ENCODE measurements at regions not wholly inside any gene's neighbourhood (a gene's known extent, or its start where the extent isn't known, plus 50 kb on each side); places are given as distances from the start of the nearest gene placed in this dataset.

DNA sequence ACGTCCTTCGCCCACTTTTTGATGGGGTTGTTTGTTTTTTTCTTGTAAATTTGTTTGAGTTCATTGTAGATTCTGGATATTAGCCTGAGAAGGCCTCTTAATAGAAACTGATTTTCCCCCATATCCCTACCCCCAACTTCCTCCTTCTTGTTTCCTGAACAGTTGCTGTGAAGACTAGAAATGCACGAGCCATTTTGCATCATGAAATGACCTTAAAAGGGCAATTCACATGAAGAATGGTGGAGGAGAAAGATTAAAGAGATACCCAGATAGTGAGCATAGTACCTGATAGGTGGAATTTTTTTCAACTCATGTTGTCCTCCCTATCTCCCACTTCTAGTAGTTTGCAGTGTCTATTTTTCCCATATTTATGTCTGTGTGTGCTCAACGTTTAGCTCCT, 55.2 kb upstream of the KCNH8 start:
- in situ Hi-C loops (cut with MboI; ENCODE audit: low sequenced_read_pairs, unreplicated experiment), result no loop called here
- no peak for DNase-seq (ENCODE audit: low spot score)
- no peak for TF ChIP-seq CTCF (IDR thresholded peaks at IDR 0.05; ENCODE audit: borderline replicate concordance, control extremely low read depth, extremely low read depth, insufficient read depth, missing control alignments)

GRCh38 chr3:19077388-19077787, 70.9 kb upstream of the KCNH8 start:
- no peak for DNase-seq (ENCODE audit: low spot score)
- no peak for TF ChIP-seq CTCF (IDR thresholded peaks at IDR 0.05; ENCODE audit: borderline replicate concordance, control extremely low read depth, extremely low read depth, insufficient read depth, missing control alignments)
- in situ Hi-C loops (cut with MboI; ENCODE audit: low sequenced_read_pairs, unreplicated experiment), result no loop called here

DNA sequence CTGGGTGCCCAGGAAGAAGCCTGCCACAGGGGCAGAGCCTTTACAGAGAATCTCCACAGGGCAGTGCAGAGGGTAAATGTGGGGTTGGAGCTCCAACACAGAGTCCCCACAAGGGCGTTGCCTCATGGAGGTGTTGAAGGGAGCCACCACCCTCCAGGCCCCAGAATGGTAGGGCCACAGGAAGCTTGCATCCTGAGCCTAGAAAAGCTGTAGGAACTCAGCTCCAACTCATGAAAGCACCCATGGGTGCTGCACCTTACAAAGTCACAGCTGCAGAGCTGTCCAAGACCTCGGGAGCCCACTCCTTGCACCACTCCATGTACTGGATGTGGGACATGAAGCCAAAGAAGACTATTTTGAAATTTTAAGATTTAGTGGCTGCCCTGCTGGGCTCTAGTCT, 73.3 kb upstream of the KCNH8 start:
- no peak for DNase-seq (ENCODE audit: low spot score)
- no peak for TF ChIP-seq CTCF (IDR thresholded peaks at IDR 0.05; ENCODE audit: borderline replicate concordance, control extremely low read depth, extremely low read depth, insufficient read depth, missing control alignments)
- in situ Hi-C loops (cut with MboI; ENCODE audit: low sequenced_read_pairs, unreplicated experiment), result no loop called here

DNA sequence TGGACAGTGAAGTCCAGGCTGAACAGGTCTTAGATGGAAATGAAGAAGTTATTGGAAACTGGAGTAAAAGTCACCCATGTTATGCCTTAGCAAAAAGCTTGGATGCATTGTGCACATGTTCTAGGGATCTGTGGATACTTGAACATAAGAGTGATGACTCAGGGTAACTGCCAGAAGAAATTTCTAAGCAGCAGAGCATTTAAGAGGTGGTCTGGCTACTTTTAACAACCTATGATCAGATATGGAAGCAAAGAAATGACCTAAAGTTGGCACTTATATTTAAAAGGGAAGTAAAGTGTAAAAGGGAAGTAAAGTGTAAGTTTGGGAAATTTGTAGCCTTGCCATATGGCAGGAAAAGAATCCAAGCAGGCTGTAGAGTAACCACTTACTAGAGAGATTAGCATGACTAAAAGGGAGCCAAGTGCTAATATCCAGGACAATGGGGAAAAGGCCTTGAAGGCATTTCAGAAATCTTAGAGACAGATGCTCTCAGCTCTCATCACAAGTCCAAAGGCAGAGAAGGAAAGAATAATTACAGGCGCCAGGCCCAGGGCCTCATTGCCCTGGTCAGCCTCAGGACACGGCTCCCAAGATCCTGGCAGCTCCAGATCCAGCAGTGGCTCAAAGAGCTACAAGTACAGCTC, 73.9 kb upstream of the KCNH8 start:
- DNase-seq (ENCODE audit: low spot score), result no peak
- in situ Hi-C loops (cut with MboI; ENCODE audit: low sequenced_read_pairs, unreplicated experiment), result loop anchor here (25.0 kb wide), 1 partner anchor 788 kb away; no protein-coding TSS in a partner anchor
- no peak for TF ChIP-seq CTCF (IDR thresholded peaks at IDR 0.05; ENCODE audit: borderline replicate concordance, control extremely low read depth, extremely low read depth, insufficient read depth, missing control alignments)

DNA sequence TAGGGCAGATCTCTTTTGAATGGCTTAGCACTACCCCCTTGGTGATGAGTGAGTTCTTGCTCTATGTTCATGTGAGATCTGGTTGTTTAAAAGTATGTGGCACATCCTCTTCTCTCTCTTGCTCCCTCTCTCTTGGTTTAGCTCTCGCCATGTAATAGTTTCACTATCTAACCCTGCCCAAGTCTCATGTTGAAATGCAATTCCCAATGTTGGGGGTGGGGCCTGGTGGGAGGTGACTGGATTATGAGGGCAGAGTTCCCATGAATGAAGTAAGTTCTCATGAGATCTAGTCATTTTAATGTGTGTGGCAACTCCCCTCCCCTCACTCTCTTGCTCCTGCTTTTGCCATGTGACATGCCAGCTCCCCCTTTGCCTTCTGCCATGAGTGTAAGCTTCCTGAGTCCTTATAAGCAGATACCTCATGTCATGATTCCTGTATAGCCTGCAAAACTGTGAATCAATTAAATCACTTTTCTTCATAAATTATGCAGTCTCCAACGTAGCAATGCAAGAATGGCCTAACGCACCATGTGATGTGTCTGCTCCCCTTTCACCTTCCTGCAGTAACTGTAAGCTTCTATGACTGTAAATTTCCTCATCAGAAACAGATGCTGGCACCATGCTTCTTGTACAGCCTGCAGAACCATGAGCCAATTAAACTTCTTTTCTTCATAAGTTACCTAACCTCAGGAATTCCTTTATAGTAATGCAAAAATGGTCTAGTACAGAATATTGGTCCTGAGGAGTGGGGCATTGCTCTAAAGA, 74.8 kb upstream of the KCNH8 start:
- DNase-seq (ENCODE audit: low spot score), result no peak
- no peak for TF ChIP-seq CTCF (IDR thresholded peaks at IDR 0.05; ENCODE audit: borderline replicate concordance, control extremely low read depth, extremely low read depth, insufficient read depth, missing control alignments)
- in situ Hi-C loops (cut with MboI; ENCODE audit: low sequenced_read_pairs, unreplicated experiment), result loop anchor here (25.0 kb wide), 1 partner anchor 789 kb away; no protein-coding TSS in a partner anchor

- DNase-seq (ENCODE audit: low spot score), result no peak
- in situ Hi-C loops (cut with MboI; ENCODE audit: low sequenced_read_pairs, unreplicated experiment), result loop anchor here (25.0 kb wide), 1 partner anchor 792 kb away; no protein-coding TSS in a partner anchor
Measured at GRCh38 chr3:19070325-19070724, 78.0 kb upstream of the KCNH8 start.

More at GRCh38 chr3:19070325-19070724, 78.0 kb upstream of the KCNH8 start:
- no peak for TF ChIP-seq CTCF (IDR thresholded peaks at IDR 0.05; ENCODE audit: borderline replicate concordance, control extremely low read depth, extremely low read depth, insufficient read depth, missing control alignments)

Data from GM13976 (cell line).